ENCODE measurements at regions not wholly inside any gene's neighbourhood (a gene's known extent, or its start where the extent isn't known, plus 50 kb on each side); places are given as distances from the start of the nearest gene placed in this dataset.
A peak's percentile ranks its signal among the peaks of the same experiment; 100 is the strongest.

DNA sequence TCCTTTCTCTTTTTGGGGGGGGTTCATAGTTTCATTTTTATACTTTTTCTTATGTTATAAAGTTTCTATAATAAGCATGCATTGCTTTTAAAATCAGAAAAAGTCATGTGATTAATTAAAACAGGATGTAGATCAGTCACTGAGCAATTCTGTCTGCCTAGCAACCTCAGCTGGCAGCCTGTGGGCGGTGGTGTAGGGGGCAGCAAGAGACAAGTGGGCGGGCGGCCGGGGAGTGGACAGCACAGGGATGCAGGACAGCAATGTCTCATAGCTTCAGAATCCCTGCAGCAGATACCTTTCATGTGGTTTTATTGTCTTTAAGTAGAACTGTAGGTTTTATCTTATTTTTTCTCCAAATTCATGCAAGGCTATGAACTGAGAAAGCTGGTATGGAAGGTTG lies 101.9 kb upstream of the S1PR3 start:
- peaks cover 51% of the 10 kb centered on the region for H3K4me1 ChIP-seq (ENCODE audit: insufficient read depth, low read length, severe bottlenecking)
- H4K20me1 ChIP-seq (ENCODE audit: insufficient read depth, low read length), result no peaks in the 10 kb centered on the region
- peak overlapping the region; percentile 83 for H3K27ac ChIP-seq (ENCODE audit: low read depth, low read length, poor library complexity, severe bottlenecking)
- H3K4me3 ChIP-seq (ENCODE audit: low read depth, low read length, poor library complexity, severe bottlenecking), result no peak overlapping the region
- H3K27me3 ChIP-seq (ENCODE audit: insufficient read depth, low read length), result no peaks in the 10 kb centered on the region
- TF ChIP-seq CTCF (IDR thresholded peaks at IDR 0.05; ENCODE audit: low read length), result no peak; the same call in 1 of the 2 replicates
- TF ChIP-seq EZH2 (IDR thresholded peaks at IDR 0.05; ENCODE audit: borderline replicate concordance, low read length), result no peak
- peak overlapping the region; percentile 31 for H2AFZ ChIP-seq (ENCODE audit: low read length)
- no peaks in the 10 kb centered on the region for H3K9me2 ChIP-seq (ENCODE audit: low read depth, low read length)
- H3F3A ChIP-seq (ENCODE audit: insufficient read depth, low read length), result no peaks in the 10 kb centered on the region
- peak overlapping the region; percentile 45 for H3K9ac ChIP-seq (ENCODE audit: low read length)
- H3K9me3 ChIP-seq (ENCODE audit: low read length), result 0 out of 2 replicates have a peak, but pooled peaks cover 2% of the 10 kb centered on the region
- no peaks in the 10 kb centered on the region for H3K79me2 ChIP-seq (ENCODE audit: insufficient read depth, low read length)
- H3K4me2 ChIP-seq (ENCODE audit: low read length), result peak overlapping the region; percentile 33
- no peaks in the 10 kb centered on the region; the same call in 1 of the 2 replicates for H3K36me3 ChIP-seq (ENCODE audit: insufficient read depth, low read length)

- H3F3A ChIP-seq (ENCODE audit: insufficient read depth, low read length), result no peaks in the 10 kb centered on the region
- 0 out of 2 replicates have a peak, but pooled peaks cover 2% of the 10 kb centered on the region for H3K9me3 ChIP-seq (ENCODE audit: low read length)
- no peaks in the 10 kb centered on the region for H3K79me2 ChIP-seq (ENCODE audit: insufficient read depth, low read length)
- TF ChIP-seq CTCF (IDR thresholded peaks at IDR 0.05; ENCODE audit: low read length) (no peak), EZH2 (IDR thresholded peaks at IDR 0.05; ENCODE audit: borderline replicate concordance, low read length) (no peak)
- H3K4me2 ChIP-seq (ENCODE audit: low read length), result no peak overlapping the region; the same call in 1 of the 2 replicates
- peak overlapping the region; percentile 83 for H3K27ac ChIP-seq (ENCODE audit: low read depth, low read length, poor library complexity, severe bottlenecking)
- H3K9me2 ChIP-seq (ENCODE audit: low read depth, low read length), result no peaks in the 10 kb centered on the region
- peaks cover 41% of the 10 kb centered on the region for H3K4me1 ChIP-seq (ENCODE audit: insufficient read depth, low read length, severe bottlenecking)
- H4K20me1 ChIP-seq (ENCODE audit: insufficient read depth, low read length), result no peaks in the 10 kb centered on the region
- H3K36me3 ChIP-seq (ENCODE audit: insufficient read depth, low read length), result no peaks in the 10 kb centered on the region; the same call in 1 of the 2 replicates
- no peaks in the 10 kb centered on the region for H3K27me3 ChIP-seq (ENCODE audit: insufficient read depth, low read length)
- H3K9ac ChIP-seq (ENCODE audit: low read length), result no peak overlapping the region; the same call in 1 of the 2 replicates
- no peak overlapping the region for H3K4me3 ChIP-seq (ENCODE audit: low read depth, low read length, poor library complexity, severe bottlenecking)
- no peak overlapping the region for H2AFZ ChIP-seq (ENCODE audit: low read length)
These were observed 100.7 kb upstream of the S1PR3 start for GRCh38 chr9:88890546-88890945.

GRCh38 chr9:88891040-88891439 lies 100.2 kb upstream of the S1PR3 start:
- Histone ChIP-seq H3K36me3 (ENCODE audit: insufficient read depth, low read length) (no peaks in the 10 kb centered on the region; the same call in 1 of the 2 replicates), H3K27ac (ENCODE audit: low read depth, low read length, poor library complexity, severe bottlenecking) (peak overlapping the region; percentile 83), H2AFZ (ENCODE audit: low read length) (no peak overlapping the region), H3K79me2 (ENCODE audit: insufficient read depth, low read length) (no peaks in the 10 kb centered on the region), H3K4me1 (ENCODE audit: insufficient read depth, low read length, severe bottlenecking) (peaks cover 41% of the 10 kb centered on the region), H3K9me3 (ENCODE audit: low read length) (0 out of 2 replicates have a peak, but pooled peaks cover 2% of the 10 kb centered on the region), H3F3A (ENCODE audit: insufficient read depth, low read length) (no peaks in the 10 kb centered on the region), H3K9me2 (ENCODE audit: low read depth, low read length) (no peaks in the 10 kb centered on the region), H3K4me3 (ENCODE audit: low read depth, low read length, poor library complexity, severe bottlenecking) (no peak overlapping the region), H3K27me3 (ENCODE audit: insufficient read depth, low read length) (no peaks in the 10 kb centered on the region), H4K20me1 (ENCODE audit: insufficient read depth, low read length) (no peaks in the 10 kb centered on the region), H3K9ac (ENCODE audit: low read length) (no peak overlapping the region), H3K4me2 (ENCODE audit: low read length) (no peak overlapping the region; the same call in 1 of the 2 replicates)
- TF ChIP-seq EZH2 (IDR thresholded peaks at IDR 0.05; ENCODE audit: borderline replicate concordance, low read length) (no peak), CTCF (IDR thresholded peaks at IDR 0.05; ENCODE audit: low read length) (no peak)

All from OCI-LY1 (cell line).